ENCODE measurements at regions not wholly inside any gene's neighbourhood (a gene's known extent, or its start where the extent isn't known, plus 50 kb on each side); places are given as distances from the start of the nearest gene placed in this dataset.

DNA sequence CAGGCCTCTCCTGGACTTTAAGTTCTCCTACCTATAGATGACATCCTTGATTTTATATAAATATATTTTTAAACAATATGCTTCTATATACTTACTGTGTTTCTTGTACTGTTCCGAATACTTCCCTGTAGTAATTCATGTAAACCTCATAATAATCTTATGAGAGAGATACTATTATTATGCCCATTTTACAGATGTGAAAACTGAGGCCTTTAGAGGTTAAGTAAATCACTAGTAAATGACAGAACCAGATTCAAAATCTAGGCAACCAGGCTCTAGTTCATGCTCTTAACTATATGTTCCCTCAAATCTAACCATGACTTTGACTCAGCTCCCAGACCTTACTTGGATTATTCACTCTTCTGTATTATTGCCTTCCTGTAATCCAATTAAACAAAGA, 243.0 kb upstream of the NR4A3 start:
- no peaks in the 10 kb centered on the region for H3K27me3 ChIP-seq
- H3K36me3 ChIP-seq: no peaks in the 10 kb centered on the region
- TF ChIP-seq, protein P1, sequence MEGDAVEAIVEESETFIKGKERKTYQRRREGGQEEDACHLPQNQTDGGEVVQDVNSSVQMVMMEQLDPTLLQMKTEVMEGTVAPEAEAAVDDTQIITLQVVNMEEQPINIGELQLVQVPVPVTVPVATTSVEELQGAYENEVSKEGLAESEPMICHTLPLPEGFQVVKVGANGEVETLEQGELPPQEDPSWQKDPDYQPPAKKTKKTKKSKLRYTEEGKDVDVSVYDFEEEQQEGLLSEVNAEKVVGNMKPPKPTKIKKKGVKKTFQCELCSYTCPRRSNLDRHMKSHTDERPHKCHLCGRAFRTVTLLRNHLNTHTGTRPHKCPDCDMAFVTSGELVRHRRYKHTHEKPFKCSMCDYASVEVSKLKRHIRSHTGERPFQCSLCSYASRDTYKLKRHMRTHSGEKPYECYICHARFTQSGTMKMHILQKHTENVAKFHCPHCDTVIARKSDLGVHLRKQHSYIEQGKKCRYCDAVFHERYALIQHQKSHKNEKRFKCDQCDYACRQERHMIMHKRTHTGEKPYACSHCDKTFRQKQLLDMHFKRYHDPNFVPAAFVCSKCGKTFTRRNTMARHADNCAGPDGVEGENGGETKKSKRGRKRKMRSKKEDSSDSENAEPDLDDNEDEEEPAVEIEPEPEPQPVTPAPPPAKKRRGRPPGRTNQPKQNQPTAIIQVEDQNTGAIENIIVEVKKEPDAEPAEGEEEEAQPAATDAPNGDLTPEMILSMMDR (IDR thresholded peaks at IDR 0.05; ENCODE audit: low read depth, low read length): no peak
- no peak overlapping the region for H3K4me3 ChIP-seq (ENCODE audit: low read depth, low read length)
- H3K9me3 ChIP-seq: no peaks in the 10 kb centered on the region
- H3K4me1 ChIP-seq: peaks cover 3% of the 10 kb centered on the region; the same call in 1 of the 2 replicates
- no peak for DNase-seq

DNA sequence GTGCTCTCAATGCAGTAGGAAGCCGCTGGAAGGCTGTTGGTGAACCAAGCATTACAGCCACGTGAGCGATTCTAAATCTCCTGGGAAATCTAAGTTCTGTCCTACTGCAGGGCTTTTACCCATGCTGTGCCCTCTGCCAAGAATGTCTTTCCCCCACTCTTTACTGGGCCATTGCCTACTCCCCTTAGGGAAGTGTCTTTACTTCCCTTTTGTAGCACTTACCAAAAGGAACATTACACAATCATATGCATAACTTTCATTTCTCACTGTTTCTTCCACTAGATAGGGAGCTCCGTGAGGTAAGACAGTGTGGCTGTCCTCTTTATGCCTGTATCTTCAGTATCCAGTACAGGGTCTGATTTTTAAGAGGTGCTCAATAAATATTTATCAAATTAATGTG, 241.7 kb upstream of the NR4A3 start:
- Histone ChIP-seq H3K36me3 (no peaks in the 10 kb centered on the region), H3K27me3 (no peaks in the 10 kb centered on the region), H3K9me3 (no peaks in the 10 kb centered on the region), H3K4me1 (peaks cover 3% of the 10 kb centered on the region; the same call in 1 of the 2 replicates), H3K4me3 (ENCODE audit: low read depth, low read length) (no peak overlapping the region)
- no peak for DNase-seq
- TF ChIP-seq, protein P1 (IDR thresholded peaks at IDR 0.05; ENCODE audit: low read depth, low read length): no peak

DNA sequence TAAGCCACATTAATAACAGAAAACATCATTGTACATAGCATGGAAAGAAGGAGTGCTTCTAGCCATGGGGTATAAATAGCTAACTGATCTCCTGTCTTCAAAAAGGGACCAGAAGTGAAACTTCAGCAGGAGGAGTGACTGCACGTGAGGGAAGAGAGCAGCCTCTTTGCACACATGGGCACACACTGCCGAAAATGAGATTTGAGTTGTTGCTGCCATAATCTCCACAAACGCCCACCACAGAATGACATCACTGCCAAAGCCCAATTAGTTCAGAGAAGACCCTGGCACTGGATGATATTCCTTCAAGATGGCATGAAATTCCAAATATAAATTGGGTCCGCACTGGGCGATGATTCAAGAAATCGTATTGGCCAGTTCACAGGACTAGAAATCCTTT, 238.9 kb upstream of the NR4A3 start:
- H3K9me3 ChIP-seq: no peaks in the 10 kb centered on the region
- TF ChIP-seq, protein P1 (IDR thresholded peaks at IDR 0.05; ENCODE audit: low read depth, low read length): no peak

GRCh38 chr9:99588299-99588698, 233.4 kb upstream of the NR4A3 start:
- no peak for DNase-seq
- no peaks in the 10 kb centered on the region for H3K36me3 ChIP-seq
- no peaks in the 10 kb centered on the region for H3K27me3 ChIP-seq
- TF ChIP-seq, protein P1 (IDR thresholded peaks at IDR 0.05; ENCODE audit: low read depth, low read length): no peak
- H3K9me3 ChIP-seq: no peaks in the 10 kb centered on the region
- H3K4me1 ChIP-seq: no peaks in the 10 kb centered on the region
- no peak overlapping the region for H3K4me3 ChIP-seq (ENCODE audit: low read depth, low read length)

More for the DNA sequence above, 238.9 kb upstream of the NR4A3 start:
- DNase-seq: no peak
- H3K36me3 ChIP-seq: no peaks in the 10 kb centered on the region
- H3K4me1 ChIP-seq: peaks cover 3% of the 10 kb centered on the region; the same call in 1 of the 2 replicates
- H3K4me3 ChIP-seq (ENCODE audit: low read depth, low read length): no peak overlapping the region
- H3K27me3 ChIP-seq: no peaks in the 10 kb centered on the region

GRCh38 chr9:99588747-99589146, 232.9 kb upstream of the NR4A3 start:
- H3K4me1 ChIP-seq: no peaks in the 10 kb centered on the region
- no peaks in the 10 kb centered on the region for H3K9me3 ChIP-seq
- TF ChIP-seq, protein P1 (IDR thresholded peaks at IDR 0.05; ENCODE audit: low read depth, low read length): no peak
- no peak for DNase-seq
- no peak overlapping the region for H3K4me3 ChIP-seq (ENCODE audit: low read depth, low read length)
- no peaks in the 10 kb centered on the region for H3K27me3 ChIP-seq
- H3K36me3 ChIP-seq: no peaks in the 10 kb centered on the region

DNA sequence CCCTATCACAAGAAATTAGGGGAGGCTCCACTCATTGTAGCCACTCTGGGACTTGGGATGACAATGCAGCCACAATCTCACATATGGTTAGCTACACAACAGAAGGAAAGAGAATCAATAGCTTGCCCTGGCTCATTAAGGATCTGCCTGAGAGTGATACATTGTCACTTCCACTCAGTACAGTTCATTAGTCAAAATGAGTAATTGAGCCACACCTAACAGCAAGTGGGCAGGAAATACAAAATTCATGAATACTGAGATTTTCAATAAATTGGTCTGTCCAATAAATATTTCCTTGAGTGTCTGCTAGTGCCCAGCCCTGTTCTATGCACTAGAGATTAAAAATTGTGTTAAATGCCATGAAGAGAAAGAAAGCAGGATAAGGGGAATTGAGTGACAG, 231.3 kb upstream of the NR4A3 start:
- H3K4me1 ChIP-seq: no peaks in the 10 kb centered on the region
- TF ChIP-seq, protein P1 (IDR thresholded peaks at IDR 0.05; ENCODE audit: low read depth, low read length): no peak
- no peaks in the 10 kb centered on the region for H3K27me3 ChIP-seq
- no peak overlapping the region for H3K4me3 ChIP-seq (ENCODE audit: low read depth, low read length)
- H3K36me3 ChIP-seq: no peaks in the 10 kb centered on the region
- H3K9me3 ChIP-seq: no peaks in the 10 kb centered on the region
- no peak for DNase-seq

Measured in BE2C (cell line).